Calu3 (cell line): ENCODE measurements at regions not wholly inside any gene's neighbourhood (a gene's known extent, or its start where the extent isn't known, plus 50 kb on each side); places are given as distances from the start of the nearest gene placed in this dataset.
A peak's percentile ranks its signal among the peaks of the same experiment; 100 is the strongest.

ENCODE experiments used
- BruUV-seq: library from RNA; stranded (reverse); fragments of 400-500 nt; replicated peaks from 2 replicates; lab custom pipeline; 2021; lab: Mats Ljungman, UMichigan
- CTCF ChIA-PET: fragments of 300-600 bp; sonication (Branson Sonifier 250); formaldehyde crosslinking; loops from one replicate; lab custom pipeline; 2022; ENCODE audit warnings: antibody characterized with exemption; lab: Charles Lee
- DNase-seq: peaks from one replicate; pipeline ENCODE4 v3.0.0; 2022
- H3K27ac Mint-ChIP-seq: one replicate; pipeline ENCODE4 v1.8.0; 2022; ENCODE audit warnings: mixed read lengths; ENCODE audit not compliant: unreplicated experiment
- H3K27me3 Mint-ChIP-seq: one replicate; pipeline ENCODE4 v1.8.0; 2022; ENCODE audit warnings: mixed read lengths; ENCODE audit not compliant: unreplicated experiment
- H3K36me3 Mint-ChIP-seq: one replicate; pipeline ENCODE4 v1.8.0; 2022; ENCODE audit warnings: mild to moderate bottlenecking, moderate library complexity, mixed read lengths; ENCODE audit not compliant: insufficient read depth, unreplicated experiment
- H3K4me1 Mint-ChIP-seq: one replicate; pipeline ENCODE4 v1.8.0; 2022; ENCODE audit warnings: mild to moderate bottlenecking, low read depth, mixed read lengths; ENCODE audit not compliant: unreplicated experiment
- H3K4me3 Mint-ChIP-seq: one replicate; pipeline ENCODE4 v1.8.0; 2022; ENCODE audit warnings: mild to moderate bottlenecking, low read depth, moderate library complexity, mixed read lengths; ENCODE audit not compliant: unreplicated experiment
- H3K9me3 Mint-ChIP-seq: one replicate; pipeline ENCODE4 v1.8.0; 2022; ENCODE audit warnings: low read depth, mixed read lengths; ENCODE audit not compliant: unreplicated experiment
- intact Hi-C: fragments of 100-400 bp; cut with micrococcal nuclease; formaldehyde crosslinking; loops from one replicate; pipeline ENCODE4 v1.10.0; 2022; ENCODE audit not compliant: unreplicated experiment
- TF ChIP-seq, protein P1 (sequence below): fragments of 200-600 bp; IDR thresholded peaks from one replicate; pipeline ENCODE4 v1.8.0; 2022; ENCODE audit warnings: antibody characterized with exemption; ENCODE audit not compliant: unreplicated experiment

DNA sequence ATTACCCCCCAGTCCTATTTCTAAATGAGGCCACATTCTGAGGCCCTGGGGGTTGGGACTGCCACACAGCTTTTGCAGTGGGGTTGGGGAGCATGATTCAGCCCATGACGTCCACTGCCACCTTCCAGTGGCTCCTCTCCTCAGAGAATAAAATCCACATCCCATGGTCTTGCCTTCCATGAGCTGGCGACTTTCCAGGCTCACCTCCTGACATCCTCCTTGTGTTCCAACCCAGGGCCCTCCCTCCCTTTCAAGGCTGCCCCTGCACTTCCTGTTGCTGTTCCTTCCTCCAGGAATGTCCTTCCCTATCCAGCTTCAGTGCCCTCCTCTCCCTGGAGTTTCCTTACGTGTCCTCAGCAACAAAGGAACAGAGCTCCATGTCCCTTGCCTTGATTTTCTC lies 187.3 kb upstream of the ID2 start:
- DNase-seq: no peak
- Mint-ChIP-seq H3K4me3 (peak overlapping the region; percentile 28), H3K9me3 (no peaks in the 10 kb centered on the region), H3K36me3 (peaks cover 19% of the 10 kb centered on the region), H3K27me3 (no peaks in the 10 kb centered on the region), H3K27ac (peak overlapping the region; percentile 95), H3K4me1 (peaks cover 42% of the 10 kb centered on the region)
- BruUV-seq: no TSS peak
- TF ChIP-seq, protein P1, sequence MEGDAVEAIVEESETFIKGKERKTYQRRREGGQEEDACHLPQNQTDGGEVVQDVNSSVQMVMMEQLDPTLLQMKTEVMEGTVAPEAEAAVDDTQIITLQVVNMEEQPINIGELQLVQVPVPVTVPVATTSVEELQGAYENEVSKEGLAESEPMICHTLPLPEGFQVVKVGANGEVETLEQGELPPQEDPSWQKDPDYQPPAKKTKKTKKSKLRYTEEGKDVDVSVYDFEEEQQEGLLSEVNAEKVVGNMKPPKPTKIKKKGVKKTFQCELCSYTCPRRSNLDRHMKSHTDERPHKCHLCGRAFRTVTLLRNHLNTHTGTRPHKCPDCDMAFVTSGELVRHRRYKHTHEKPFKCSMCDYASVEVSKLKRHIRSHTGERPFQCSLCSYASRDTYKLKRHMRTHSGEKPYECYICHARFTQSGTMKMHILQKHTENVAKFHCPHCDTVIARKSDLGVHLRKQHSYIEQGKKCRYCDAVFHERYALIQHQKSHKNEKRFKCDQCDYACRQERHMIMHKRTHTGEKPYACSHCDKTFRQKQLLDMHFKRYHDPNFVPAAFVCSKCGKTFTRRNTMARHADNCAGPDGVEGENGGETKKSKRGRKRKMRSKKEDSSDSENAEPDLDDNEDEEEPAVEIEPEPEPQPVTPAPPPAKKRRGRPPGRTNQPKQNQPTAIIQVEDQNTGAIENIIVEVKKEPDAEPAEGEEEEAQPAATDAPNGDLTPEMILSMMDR: no peak
- intact Hi-C loops: loop anchor here (10.0 kb wide), 1 partner anchor 190 kb away; no protein-coding TSS in a partner anchor
- CTCF ChIA-PET: interaction anchor here (1.4 to 1.6 kb wide), 2 partner anchors 16 to 186 kb away, joined by 4 to 5 read pairs; no protein-coding TSS in a partner anchor

DNA sequence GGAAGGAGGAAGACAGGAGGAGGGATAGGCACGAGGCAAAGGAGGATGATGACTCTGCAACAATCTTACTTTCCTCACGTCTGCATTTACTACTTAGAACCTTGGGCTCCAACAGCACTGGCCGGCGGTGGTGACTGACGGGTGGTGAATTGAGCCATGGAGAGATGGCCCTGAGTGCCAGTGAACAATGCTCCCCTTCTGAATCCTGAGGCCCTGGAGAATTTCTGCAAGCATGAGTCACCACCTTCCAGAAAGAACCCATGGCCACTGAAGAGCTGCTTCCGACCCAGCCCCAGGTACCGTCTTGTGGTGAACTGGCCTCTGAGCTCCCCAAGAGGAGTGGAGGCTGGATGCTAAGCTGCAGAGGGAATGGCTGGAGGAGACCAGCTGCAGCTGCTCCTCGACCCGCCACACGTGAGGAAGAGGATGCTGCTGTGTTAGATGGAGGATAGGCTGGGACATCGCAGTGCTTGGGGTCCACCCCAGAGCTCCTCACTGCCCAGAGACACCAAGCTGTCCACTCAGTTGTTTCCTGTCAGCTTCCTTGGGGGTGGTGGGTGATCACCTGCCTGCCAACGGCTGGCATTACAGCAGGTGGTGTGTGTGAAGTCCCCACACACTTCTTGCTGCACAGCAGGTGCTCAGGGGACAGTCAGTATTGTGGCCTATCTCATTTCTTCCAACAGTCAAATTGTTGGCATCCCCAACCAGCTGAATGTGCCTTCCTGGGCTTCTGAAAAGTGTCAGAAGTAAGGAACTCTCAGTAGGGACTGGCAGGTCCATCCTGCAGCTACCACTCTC lies 186.5 kb upstream of the ID2 start:
- peak overlapping the region; percentile 95 for H3K27ac Mint-ChIP-seq
- no peaks in the 10 kb centered on the region for H3K27me3 Mint-ChIP-seq
- intact Hi-C loops: loop anchor here (10.0 kb wide), 1 partner anchor 191 kb away; no protein-coding TSS in a partner anchor
- no TSS peak for BruUV-seq
- H3K9me3 Mint-ChIP-seq: no peaks in the 10 kb centered on the region
- CTCF ChIA-PET: interaction anchor here (0.6 to 1.6 kb wide), 4 partner anchors 10 to 648 kb away, joined by 3 to 5 read pairs (median 4); no protein-coding TSS in a partner anchor
- no peak for DNase-seq
- no peak overlapping the region for H3K4me3 Mint-ChIP-seq
- TF ChIP-seq, protein P1: no peak
- H3K36me3 Mint-ChIP-seq: peaks cover 19% of the 10 kb centered on the region
- peaks cover 47% of the 10 kb centered on the region for H3K4me1 Mint-ChIP-seq

DNA sequence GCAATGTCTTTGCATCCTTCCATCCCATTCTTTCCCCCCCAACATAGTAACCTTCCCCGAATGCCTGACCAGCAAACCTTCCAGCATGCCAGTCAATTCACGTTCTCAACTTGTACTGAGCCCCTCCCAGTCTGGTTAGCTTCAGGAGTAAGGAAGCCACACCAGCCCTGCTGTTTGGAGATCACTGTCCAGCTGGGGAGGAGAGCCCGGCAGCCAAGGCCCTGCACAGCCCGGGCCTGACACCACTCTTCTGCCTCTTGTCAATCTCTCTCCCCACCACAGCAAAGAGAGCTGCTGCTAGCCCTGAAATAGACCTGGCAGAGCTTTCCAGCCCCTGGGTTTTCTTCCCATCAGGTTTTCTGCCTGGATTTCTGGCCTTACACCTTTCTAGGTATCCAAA lies 185.8 kb upstream of the ID2 start:
- H3K4me1 Mint-ChIP-seq: peaks cover 51% of the 10 kb centered on the region
- H3K27ac Mint-ChIP-seq: no peak overlapping the region
- no peak for DNase-seq
- TF ChIP-seq, protein P1: no peak
- CTCF ChIA-PET: interaction anchor here (1.0 to 1.4 kb wide), 3 partner anchors 11 to 388 kb away, joined by 3 to 5 read pairs (median 4); no protein-coding TSS in a partner anchor
- H3K4me3 Mint-ChIP-seq: no peak overlapping the region
- no peaks in the 10 kb centered on the region for H3K9me3 Mint-ChIP-seq
- intact Hi-C loops: loop anchor here (10.0 kb wide), 1 partner anchor 191 kb away; no protein-coding TSS in a partner anchor
- no peaks in the 10 kb centered on the region for H3K27me3 Mint-ChIP-seq
- BruUV-seq: no TSS peak
- H3K36me3 Mint-ChIP-seq: peaks cover 19% of the 10 kb centered on the region

DNA sequence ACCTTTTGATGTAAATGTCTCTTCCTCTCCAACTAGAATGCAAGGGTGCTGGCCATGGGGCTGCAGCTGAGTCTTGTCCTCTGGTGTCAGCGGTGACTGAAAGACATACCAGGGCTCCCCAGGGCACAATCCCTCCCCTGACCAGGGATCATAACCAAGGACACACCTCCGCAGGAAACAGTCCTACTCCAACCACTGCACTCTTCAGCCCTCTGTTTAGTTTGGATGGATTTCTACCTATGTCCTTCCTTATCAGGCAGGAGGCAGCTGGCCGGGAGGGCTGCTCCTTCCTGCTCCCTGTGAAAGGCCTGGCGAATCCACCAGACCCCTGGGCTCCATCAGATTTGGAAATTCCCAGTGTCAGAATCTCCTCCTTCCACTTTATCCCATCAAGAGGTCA lies 185.2 kb upstream of the ID2 start:
- intact Hi-C loops: loop anchor here (10.0 kb wide), 1 partner anchor 192 kb away; no protein-coding TSS in a partner anchor
- Mint-ChIP-seq H3K4me3 (no peak overlapping the region), H3K36me3 (peaks cover 19% of the 10 kb centered on the region), H3K4me1 (peaks cover 51% of the 10 kb centered on the region), H3K27ac (no peak overlapping the region), H3K27me3 (no peaks in the 10 kb centered on the region), H3K9me3 (no peaks in the 10 kb centered on the region)
- CTCF ChIA-PET: interaction anchor here (1.0 kb wide), 1 partner anchor 388 kb away, joined by 3 read pairs; no protein-coding TSS in a partner anchor
- DNase-seq: no peak
- TF ChIP-seq, protein P1: no peak
- BruUV-seq: no TSS peak
